Right lobe of liver (tissue), 6 donors: ENCODE measurements at regions not wholly inside any gene's neighbourhood (a gene's known extent, or its start where the extent isn't known, plus 50 kb on each side); places are given as distances from the start of the nearest gene placed in this dataset.
"Not testable (repeated sequence)": the region's sequence is repeated elsewhere in the genome, so short reads cannot be mapped to it uniquely, and the experiment has no call there.

Source experiments
- ATAC-seq, 4 donors: fragments of 200-7000 bp; cut with Tn5 transposase; one replicate each; pipeline ENCODE4 v1.9.1; 2020; ENCODE audit warnings: mild to moderate bottlenecking in 4 of 4, moderate library complexity in 4 of 4
- DNase-seq, 3 donors: peaks; one replicate each; pipeline ENCODE4 v3.0.0-alpha.2; 2020
- H3K27ac ChIP-seq, 3 donors: fragments of 200-600 bp; one replicate each; pipeline ENCODE4 v1.8.0; 2022
- H3K27me3 ChIP-seq, 2 donors: fragments of 200-600 bp; one replicate each; pipeline ENCODE4 v1.8.0; 2022
- H3K36me3 ChIP-seq, 4 donors: fragments of 200-600 bp; sonication (generic) in 1 of 4; one replicate each; pipeline versions ENCODE4 v1.5.1 to v1.8.0; 2017 to 2022; ENCODE audit warnings: control low read depth in 1 of 4
- H3K4me1 ChIP-seq, 4 donors: fragments of 200-600 bp; sonication (generic) in 1 of 4; one replicate each; pipeline versions ENCODE4 v1.5.1 to v1.8.0; 2017 to 2022; ENCODE audit warnings: control low read depth in 1 of 4
- H3K4me3 ChIP-seq, 3 donors: fragments of 200-600 bp; one replicate each; pipeline ENCODE4 v1.8.0; 2022
- H3K9me3 ChIP-seq, 4 donors: fragments of 200-600 bp; sonication (generic) in 1 of 4; one replicate each; pipeline versions ENCODE4 v1.5.1 to v1.8.0; 2017 to 2022; ENCODE audit warnings: control low read depth in 1 of 4
- POLR2A ChIP-seq: fragments of 450-650 bp; IDR thresholded peaks from one replicate; pipeline ENCODE4 v1.6.1; 2017; ENCODE audit warnings: antibody characterized with exemption, mild to moderate bottlenecking
- WGBS: methylation state at CpG from one replicate; pipeline ENCODE4 v1.1.6; 2018; ENCODE audit warnings: low coverage, low lambda C conversion rate; ENCODE audit not compliant: insufficient coverage; ENCODE audit errors: missing lambda C conversion rate; 5-methylcytosine and 5-hydroxymethylcytosine counted together
- intact Hi-C, 2 donors: fragments of 100-400 bp; cut with DNase I; formaldehyde crosslinking; loops; one replicate each; pipeline versions ENCODE4 v1.11.2 to v1.14.1; 2022
- TF ChIP-seq, protein P1 (sequence below), 4 donors: fragments of 200-600 bp in 3 of 4; fragments of 450-650 bp in 1 of 4; IDR thresholded peaks; one replicate each; pipeline versions ENCODE4 v1.5.1 to v1.8.0; 2016 to 2022; ENCODE audit warnings: antibody characterized with exemption in 4 of 4, mild to moderate bottlenecking in 2 of 4
- donor health status: DM: no; HTN: yes; CAD: no.
- donor health status: DM: no; HTN: no; CAD: no.
- donor health status: DM: no; HTN: no; CAD: no.
- donor health status: DM: no; HTN: yes; CAD: no.
- donor health status: DM: no; HTN: yes; CAD: no.

DNA sequence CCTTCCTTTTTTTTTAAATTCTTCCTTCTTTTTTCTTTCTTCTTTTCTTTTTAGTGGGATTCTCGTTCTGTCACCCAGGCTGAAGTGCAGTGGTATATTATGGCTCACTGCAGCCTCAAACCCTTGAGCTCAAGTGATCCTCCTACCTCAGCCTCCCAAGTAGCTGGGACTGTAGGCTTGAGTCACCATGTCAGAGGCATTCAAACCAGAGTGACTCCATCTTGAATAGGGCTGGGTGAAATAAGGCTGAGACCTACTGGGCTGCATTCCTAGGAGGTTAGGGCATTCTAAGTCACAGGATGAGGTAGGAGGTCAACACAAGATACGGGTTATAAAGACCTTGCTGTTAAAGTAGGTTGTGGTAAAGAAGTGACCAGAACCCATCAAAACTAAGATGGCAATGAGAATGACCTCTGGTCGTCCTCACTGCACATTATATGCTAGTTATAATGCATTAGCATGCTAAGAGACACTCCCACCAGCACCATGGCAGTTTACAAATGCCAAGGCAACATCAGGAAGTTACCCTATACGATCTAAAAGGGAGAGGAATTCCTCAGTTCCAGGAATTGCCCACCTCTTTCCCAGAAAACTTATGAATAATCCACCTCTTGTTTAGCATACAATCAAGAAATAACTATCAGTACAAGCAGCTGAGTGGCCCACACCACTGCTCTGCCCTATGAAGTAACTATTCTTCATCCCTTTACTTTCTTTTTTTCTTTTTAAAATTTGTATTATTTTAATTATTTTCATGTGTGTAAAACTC, 99.0 kb upstream of the ITGB1 start:
- no peaks in the 10 kb centered on the region for H3K9me3 ChIP-seq
- H3K27ac ChIP-seq: no peak overlapping the region
- no peaks in the 10 kb centered on the region for H3K27me3 ChIP-seq
- no peak for DNase-seq
- intact Hi-C loops: no loop called here
- H3K4me3 ChIP-seq: no peak overlapping the region
- 55% methylated on average over 3 of the region's 4 CpGs for WGBS
- no peaks in the 10 kb centered on the region for H3K36me3 ChIP-seq
- TF ChIP-seq, protein P1, sequence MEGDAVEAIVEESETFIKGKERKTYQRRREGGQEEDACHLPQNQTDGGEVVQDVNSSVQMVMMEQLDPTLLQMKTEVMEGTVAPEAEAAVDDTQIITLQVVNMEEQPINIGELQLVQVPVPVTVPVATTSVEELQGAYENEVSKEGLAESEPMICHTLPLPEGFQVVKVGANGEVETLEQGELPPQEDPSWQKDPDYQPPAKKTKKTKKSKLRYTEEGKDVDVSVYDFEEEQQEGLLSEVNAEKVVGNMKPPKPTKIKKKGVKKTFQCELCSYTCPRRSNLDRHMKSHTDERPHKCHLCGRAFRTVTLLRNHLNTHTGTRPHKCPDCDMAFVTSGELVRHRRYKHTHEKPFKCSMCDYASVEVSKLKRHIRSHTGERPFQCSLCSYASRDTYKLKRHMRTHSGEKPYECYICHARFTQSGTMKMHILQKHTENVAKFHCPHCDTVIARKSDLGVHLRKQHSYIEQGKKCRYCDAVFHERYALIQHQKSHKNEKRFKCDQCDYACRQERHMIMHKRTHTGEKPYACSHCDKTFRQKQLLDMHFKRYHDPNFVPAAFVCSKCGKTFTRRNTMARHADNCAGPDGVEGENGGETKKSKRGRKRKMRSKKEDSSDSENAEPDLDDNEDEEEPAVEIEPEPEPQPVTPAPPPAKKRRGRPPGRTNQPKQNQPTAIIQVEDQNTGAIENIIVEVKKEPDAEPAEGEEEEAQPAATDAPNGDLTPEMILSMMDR (IDR thresholded peaks at IDR 0.05): no peak
- no peak for TF ChIP-seq POLR2A
- ATAC-seq: no peak
- no peaks in the 10 kb centered on the region for H3K4me1 ChIP-seq

DNA sequence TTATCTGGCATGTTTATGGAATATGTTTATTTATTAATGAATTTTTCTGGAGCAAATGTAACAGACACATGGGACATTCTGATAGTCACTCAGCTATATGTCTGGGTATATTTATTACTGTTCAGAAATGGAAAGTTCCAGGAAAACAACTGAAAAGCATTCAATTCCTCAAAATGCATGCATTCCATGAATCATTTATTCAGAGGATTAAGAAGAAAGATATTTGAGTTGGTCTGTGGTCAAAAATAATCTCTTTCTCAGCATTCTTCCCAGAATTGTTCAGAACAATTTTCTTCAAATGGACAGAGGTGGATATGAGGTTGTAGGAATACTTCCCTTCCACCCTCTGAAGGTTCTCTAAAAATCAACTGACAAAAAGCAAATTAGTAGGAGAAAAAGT, 97.6 kb upstream of the ITGB1 start:
- H3K4me3 ChIP-seq: no peak overlapping the region
- TF ChIP-seq, protein P1 (IDR thresholded peaks at IDR 0.05): no peak
- TF ChIP-seq POLR2A: no peak
- no peak overlapping the region for H3K27ac ChIP-seq
- no peak for DNase-seq
- no peaks in the 10 kb centered on the region for H3K9me3 ChIP-seq
- no peaks in the 10 kb centered on the region for H3K27me3 ChIP-seq
- no peaks in the 10 kb centered on the region for H3K4me1 ChIP-seq
- intact Hi-C loops: no loop called here
- ATAC-seq: no peak
- no peaks in the 10 kb centered on the region for H3K36me3 ChIP-seq

DNA sequence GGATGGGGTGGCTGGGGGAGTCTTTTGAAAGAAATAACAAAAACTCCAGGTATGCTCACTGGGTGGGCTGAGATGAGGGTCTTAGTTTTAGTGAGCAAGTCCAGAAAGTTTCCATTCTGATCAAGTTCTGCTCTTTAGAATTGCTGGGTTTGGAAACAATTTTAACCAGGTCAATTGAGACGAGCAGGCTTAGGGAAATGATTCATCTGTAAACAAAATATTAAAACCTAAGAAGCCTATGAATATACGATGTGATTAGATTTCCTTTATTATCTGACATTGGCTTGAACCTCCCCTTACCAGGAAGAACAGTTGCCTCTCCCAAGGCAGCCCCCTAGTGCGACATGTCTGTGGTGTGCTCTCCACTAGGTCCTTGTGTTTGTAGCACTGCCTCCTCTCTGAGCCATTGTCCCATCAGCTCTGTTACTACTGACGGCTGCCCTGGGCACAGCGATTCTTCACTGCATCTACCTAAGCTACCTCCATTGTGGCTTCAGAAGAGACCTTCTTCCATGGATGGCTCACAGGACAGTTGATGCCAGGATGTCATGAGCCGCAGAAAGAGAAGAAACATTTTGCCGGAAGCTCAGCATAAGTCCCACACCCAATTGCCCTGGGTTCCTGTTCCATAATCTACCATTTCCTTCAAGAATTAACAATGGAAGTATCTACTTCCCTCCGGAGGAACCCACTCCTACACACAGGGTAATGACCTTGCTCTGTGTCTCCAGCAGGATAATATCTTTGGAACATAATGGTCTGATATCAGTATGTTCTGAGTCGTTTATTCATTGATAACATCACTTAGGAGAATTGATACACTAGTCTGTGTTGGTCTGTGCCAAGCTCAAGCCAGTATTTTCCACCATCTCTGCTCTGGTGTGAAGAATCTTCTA, 95.1 kb upstream of the ITGB1 start:
- Histone ChIP-seq H3K27me3 (no peaks in the 10 kb centered on the region), H3K4me1 (no peaks in the 10 kb centered on the region), H3K27ac (no peak overlapping the region), H3K4me3 (no peak overlapping the region), H3K9me3 (no peaks in the 10 kb centered on the region), H3K36me3 (no peaks in the 10 kb centered on the region)
- no peak for DNase-seq
- intact Hi-C loops: no loop called here
- TF ChIP-seq, protein P1 (IDR thresholded peaks at IDR 0.05): no peak
- no peak for TF ChIP-seq POLR2A
- WGBS: 60% methylated on average over 7 of the region's 9 CpGs
- ATAC-seq: peak in 2 of 4 donors; percentile 33 to 49

DNA sequence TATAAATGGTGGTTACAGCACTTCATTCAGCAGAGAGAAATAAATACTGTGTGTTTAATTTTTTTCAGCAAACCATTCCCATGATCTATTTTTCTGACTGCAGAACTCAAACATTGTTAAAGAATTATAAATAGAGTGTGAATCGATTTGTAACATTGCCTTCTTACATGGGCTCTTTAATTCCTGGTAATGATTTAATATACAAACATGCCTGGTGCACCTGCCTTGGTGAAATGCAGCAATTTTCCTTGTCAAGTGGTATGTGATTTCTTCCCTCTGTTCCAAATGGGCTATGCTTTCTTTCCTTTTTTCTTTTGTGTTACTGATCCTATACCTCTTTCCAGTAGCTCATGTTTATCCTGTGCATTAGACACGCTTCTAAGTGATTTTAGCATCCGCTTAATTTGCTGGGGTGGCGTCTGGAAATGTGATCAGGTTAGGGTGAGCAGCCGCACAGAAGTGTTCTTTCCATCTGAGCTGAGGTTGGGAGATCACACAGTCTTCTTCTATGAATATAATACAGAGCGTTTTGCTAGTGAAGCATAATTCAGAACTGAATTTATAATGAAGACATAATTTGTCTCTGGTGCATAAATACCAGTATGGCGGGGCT, 94.3 kb upstream of the ITGB1 start:
- no peaks in the 10 kb centered on the region for H3K9me3 ChIP-seq
- H3K27ac ChIP-seq: no peak overlapping the region
- no peak for TF ChIP-seq POLR2A
- TF ChIP-seq, protein P1 (IDR thresholded peaks at IDR 0.05): no peak
- H3K4me1 ChIP-seq: no peaks in the 10 kb centered on the region
- no peak for DNase-seq
- no peak overlapping the region for H3K4me3 ChIP-seq
- H3K36me3 ChIP-seq: no peaks in the 10 kb centered on the region
- no peak for ATAC-seq
- 75% methylated on average over 7 of the region's 7 CpGs for WGBS
- H3K27me3 ChIP-seq: no peaks in the 10 kb centered on the region
- intact Hi-C loops: no loop called here

DNA sequence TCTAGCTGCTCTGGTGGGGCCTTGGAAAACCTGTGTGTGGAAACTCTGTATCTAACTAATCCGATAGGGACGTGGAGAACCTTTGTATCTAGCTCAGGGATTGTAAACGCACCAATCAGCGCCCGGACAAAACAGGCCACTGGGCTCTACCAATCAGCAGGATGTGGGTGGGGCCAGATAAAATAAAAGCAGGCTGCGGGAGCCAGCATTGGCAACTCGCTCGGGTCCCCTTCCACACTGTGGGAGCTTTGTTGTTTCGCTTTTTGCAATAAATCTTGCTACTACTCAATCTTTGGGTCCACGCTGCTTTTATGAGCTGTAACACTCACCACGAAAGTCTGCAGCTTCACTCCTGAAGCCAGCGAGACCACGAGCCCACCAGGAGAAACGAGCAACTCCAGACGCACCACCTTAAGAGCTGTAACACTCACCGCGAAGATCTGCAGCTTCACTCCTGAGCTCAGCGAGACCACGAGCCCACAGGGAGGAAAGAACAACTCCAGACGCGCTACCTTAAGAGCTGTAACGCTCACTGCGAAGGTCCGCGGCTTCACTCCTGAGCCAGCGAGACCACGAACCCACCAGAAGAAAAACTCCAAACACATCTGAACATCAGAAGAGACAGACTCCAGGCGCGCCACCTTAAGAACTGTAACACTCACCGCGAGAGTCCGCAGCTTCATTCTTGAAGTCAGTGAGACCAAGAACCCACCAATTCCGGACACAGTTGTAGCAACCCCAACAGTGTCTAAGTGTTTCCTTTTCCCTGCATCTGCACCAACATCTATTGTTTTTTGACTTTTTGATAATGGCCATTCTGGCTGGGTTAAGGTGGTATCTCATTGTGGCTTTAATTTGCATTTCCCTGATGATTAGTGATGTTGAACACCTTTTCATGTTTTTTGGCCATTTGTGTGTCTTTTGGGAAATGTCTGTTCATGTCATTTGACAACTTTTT, 92.2 kb upstream of the ITGB1 start:
- H3K4me1 ChIP-seq, H3K4me3 ChIP-seq, H3K36me3 ChIP-seq, DNase-seq, H3K27ac ChIP-seq, H3K27me3 ChIP-seq, intact Hi-C loops, ATAC-seq, H3K9me3 ChIP-seq: not testable (repeated sequence)
- WGBS: 92% methylated on average over 14 of the region's 33 CpGs
